ENCODE measurements at regions not wholly inside any gene's neighbourhood (a gene's known extent, or its start where the extent isn't known, plus 50 kb on each side); places are given as distances from the start of the nearest gene placed in this dataset.

- Histone ChIP-seq H3K4me1 (replicated peaks in 1 of 2) (no peaks in the 10 kb centered on the region), H3K27ac (no peak overlapping the region), H3K4me3 (no peak overlapping the region), H3K27me3 (no peaks in the 10 kb centered on the region), H3K9me3 (replicated peaks in 1 of 3) (no peaks in the 10 kb centered on the region), H3K36me3 (replicated peaks in 1 of 2) (no peaks in the 10 kb centered on the region)
- 90 to 95% (median 90%) methylated on average over 6 to 35 of the region's 35 CpGs for WGBS, 4 donors
- intact Hi-C loops (cut with DNase I), result no loop called here
- no peak for DNase-seq
- TF ChIP-seq POLR2A (IDR thresholded peaks at IDR 0.05) (no peak), CTCF (IDR thresholded peaks at IDR 0.05) (no peak)
Measured at GRCh38 chr11:81744336-81745116, 989.1 kb downstream of the FAM181B start.

- Histone ChIP-seq H3K27me3 (no peaks in the 10 kb centered on the region), H3K9me3 (replicated peaks in 1 of 3) (no peaks in the 10 kb centered on the region), H3K36me3 (replicated peaks in 1 of 2) (no peaks in the 10 kb centered on the region), H3K4me3 (no peak overlapping the region), H3K4me1 (replicated peaks in 1 of 2) (no peaks in the 10 kb centered on the region), H3K27ac (no peak overlapping the region)
- intact Hi-C loops (cut with DNase I), result no loop called here
- DNase-seq, result no peak
- 63 to 67% (median 67%) methylated on average over 3 of the region's 3 CpGs for WGBS, 4 donors
- TF ChIP-seq POLR2A (IDR thresholded peaks at IDR 0.05), result no peak
- no peak for TF ChIP-seq CTCF (IDR thresholded peaks at IDR 0.05)
Measured at GRCh38 chr11:81725701-81726100, 1008.0 kb downstream of the FAM181B start.

DNA sequence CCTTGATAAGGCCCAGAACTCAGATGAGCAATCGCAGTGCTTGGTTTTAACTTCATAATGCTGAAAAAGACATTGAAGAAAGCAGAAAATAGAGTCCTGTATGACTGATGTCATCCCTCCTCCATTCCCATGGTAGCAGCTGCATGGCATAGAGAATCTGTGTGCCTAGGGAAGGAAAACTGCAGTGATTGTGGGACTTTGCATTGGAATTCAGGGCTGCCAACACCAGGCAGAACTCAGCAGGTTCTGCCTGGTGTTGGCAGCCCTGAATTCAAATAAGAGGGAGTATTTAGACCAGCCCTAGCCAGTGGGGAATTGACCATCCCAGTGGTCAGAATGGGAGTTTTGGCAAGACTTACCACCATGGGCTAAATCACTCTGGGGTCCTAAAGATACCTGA lies 1016.0 kb downstream of the FAM181B start:
- Histone ChIP-seq H3K27me3 (no peaks in the 10 kb centered on the region), H3K4me3 (no peak overlapping the region), H3K9me3 (replicated peaks in 1 of 3) (no peaks in the 10 kb centered on the region), H3K27ac (no peak overlapping the region), H3K4me1 (replicated peaks in 1 of 2) (no peaks in the 10 kb centered on the region), H3K36me3 (replicated peaks in 1 of 2) (no peaks in the 10 kb centered on the region)
- no peak for TF ChIP-seq POLR2A (IDR thresholded peaks at IDR 0.05)
- no peak for TF ChIP-seq CTCF (IDR thresholded peaks at IDR 0.05)
- intact Hi-C loops (cut with DNase I), result no loop called here
- DNase-seq, result no peak
- WGBS, 4 donors, result 73 to 88% (median 79%) methylated on average over 1 of the region's 1 CpG

GRCh38 chr11:81707881-81708280 lies 1025.8 kb downstream of the FAM181B start:
- 46 to 81% (median 62%) methylated on average over 1 of the region's 1 CpG for WGBS, 4 donors
- Histone ChIP-seq H3K27ac (no peak overlapping the region), H3K36me3 (replicated peaks in 1 of 2) (no peaks in the 10 kb centered on the region), H3K4me3 (no peak overlapping the region), H3K9me3 (replicated peaks in 1 of 3) (no peaks in the 10 kb centered on the region), H3K27me3 (no peaks in the 10 kb centered on the region), H3K4me1 (replicated peaks in 1 of 2) (no peaks in the 10 kb centered on the region)
- TF ChIP-seq CTCF (IDR thresholded peaks at IDR 0.05) (no peak), POLR2A (IDR thresholded peaks at IDR 0.05) (no peak)
- intact Hi-C loops (cut with DNase I), result no loop called here
- no peak for DNase-seq

All from adrenal gland (tissue), 9 donors.